ENCODE measurements at regions not wholly inside any gene's neighbourhood (a gene's known extent, or its start where the extent isn't known, plus 50 kb on each side); places are given as distances from the start of the nearest gene placed in this dataset.

GRCh38 chr13:64546371-64546770 lies 2683.8 kb downstream of the PCDH9 start:
- no peak overlapping the region for H3K9ac ChIP-seq

DNA sequence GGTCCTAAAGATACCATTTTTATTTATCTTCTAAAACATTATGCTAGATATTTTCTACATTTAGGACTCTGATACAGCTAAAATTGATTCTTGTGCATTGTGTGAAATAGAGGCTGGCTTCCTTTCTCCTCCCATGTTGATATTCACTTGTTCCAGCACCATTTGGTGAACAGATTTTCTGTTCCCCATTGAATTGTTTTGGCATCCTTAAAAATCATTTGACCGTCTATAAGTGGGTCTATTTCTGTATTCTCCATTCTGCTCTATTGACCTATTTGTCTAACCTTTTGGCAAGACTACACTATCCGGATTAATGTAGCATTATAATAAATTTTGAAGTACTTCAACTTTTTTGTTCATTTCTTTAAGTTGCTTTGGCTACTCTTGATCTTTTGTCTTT lies 2689.2 kb downstream of the PCDH9 start:
- H3K27me3 ChIP-seq = no peaks in the 10 kb centered on the region
- no peaks in the 10 kb centered on the region for H3K36me3 ChIP-seq
- no peak overlapping the region for H3K9ac ChIP-seq
- H4K20me1 ChIP-seq = no peaks in the 10 kb centered on the region
- H3K4me3 ChIP-seq = no peak overlapping the region
- TF ChIP-seq Cebpa-rat (IDR thresholded peaks at IDR 0.05) = no peak
- no peaks in the 10 kb centered on the region for H3K9me3 ChIP-seq
- H3K4me2 ChIP-seq = no peak overlapping the region
- no peak overlapping the region for H3K27ac ChIP-seq
- no peaks in the 10 kb centered on the region for H3K4me1 ChIP-seq

More at GRCh38 chr13:64546371-64546770, 2683.8 kb downstream of the PCDH9 start:
- no peaks in the 10 kb centered on the region for H3K9me3 ChIP-seq
- no peak for TF ChIP-seq Cebpa-rat (IDR thresholded peaks at IDR 0.05)
- H3K36me3 ChIP-seq = no peaks in the 10 kb centered on the region
- no peak overlapping the region for H3K4me2 ChIP-seq
- H3K27me3 ChIP-seq = no peaks in the 10 kb centered on the region
- H3K4me3 ChIP-seq = no peak overlapping the region
- no peaks in the 10 kb centered on the region for H4K20me1 ChIP-seq
- no peaks in the 10 kb centered on the region for H3K4me1 ChIP-seq
- H3K27ac ChIP-seq = no peak overlapping the region

GRCh38 chr13:64540468-64540867 lies 2689.7 kb downstream of the PCDH9 start:
- Histone ChIP-seq H3K9me3 (no peaks in the 10 kb centered on the region), H3K4me2 (no peak overlapping the region), H4K20me1 (no peaks in the 10 kb centered on the region), H3K27ac (no peak overlapping the region), H3K36me3 (no peaks in the 10 kb centered on the region), H3K4me3 (no peak overlapping the region), H3K27me3 (no peaks in the 10 kb centered on the region), H3K4me1 (no peaks in the 10 kb centered on the region), H3K9ac (no peak overlapping the region)
- TF ChIP-seq Cebpa-rat (IDR thresholded peaks at IDR 0.05) = no peak

DNA sequence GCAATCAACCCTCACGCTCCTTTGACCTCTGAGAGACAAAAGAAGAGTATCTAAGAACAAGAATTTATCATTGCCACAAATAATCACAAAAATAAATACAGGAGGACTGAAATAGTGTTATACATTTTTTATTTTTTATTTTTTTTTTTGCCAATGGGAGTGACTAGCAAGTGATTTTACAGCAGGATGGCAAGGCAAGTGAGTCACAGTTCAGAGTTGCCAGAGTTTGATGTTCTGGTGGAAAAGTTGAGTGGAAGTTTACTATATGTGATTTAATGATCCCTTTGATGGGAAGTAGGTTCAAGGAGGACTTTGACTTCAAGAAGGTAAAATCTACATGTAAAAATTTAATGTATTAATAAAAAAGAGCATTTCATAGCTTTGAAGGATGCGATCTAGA lies 2691.4 kb downstream of the PCDH9 start:
- Histone ChIP-seq H3K9me3 (no peaks in the 10 kb centered on the region), H3K4me3 (no peak overlapping the region), H4K20me1 (no peaks in the 10 kb centered on the region), H3K27me3 (no peaks in the 10 kb centered on the region), H3K9ac (no peak overlapping the region), H3K4me1 (no peaks in the 10 kb centered on the region), H3K27ac (no peak overlapping the region), H3K36me3 (no peaks in the 10 kb centered on the region), H3K4me2 (no peak overlapping the region)
- no peak for TF ChIP-seq Cebpa-rat (IDR thresholded peaks at IDR 0.05)

- H3K27me3 ChIP-seq = no peaks in the 10 kb centered on the region
- H3K27ac ChIP-seq = no peak overlapping the region
- H3K4me2 ChIP-seq = no peak overlapping the region
- no peak for TF ChIP-seq Cebpa-rat (IDR thresholded peaks at IDR 0.05)
- no peaks in the 10 kb centered on the region for H3K36me3 ChIP-seq
- no peak overlapping the region for H3K9ac ChIP-seq
- H3K4me3 ChIP-seq = no peak overlapping the region
- H3K4me1 ChIP-seq = no peaks in the 10 kb centered on the region
- no peaks in the 10 kb centered on the region for H4K20me1 ChIP-seq
- H3K9me3 ChIP-seq = no peaks in the 10 kb centered on the region
These were observed 2695.8 kb downstream of the PCDH9 start for GRCh38 chr13:64534302-64534701.

GRCh38 chr13:64531400-64531799 lies 2698.7 kb downstream of the PCDH9 start:
- H3K4me3 ChIP-seq = no peak overlapping the region
- H3K27me3 ChIP-seq = no peaks in the 10 kb centered on the region
- H3K27ac ChIP-seq = no peak overlapping the region
- H3K4me1 ChIP-seq = no peaks in the 10 kb centered on the region
- H4K20me1 ChIP-seq = no peaks in the 10 kb centered on the region
- H3K9me3 ChIP-seq = no peaks in the 10 kb centered on the region
- H3K9ac ChIP-seq = no peak overlapping the region
- no peak overlapping the region for H3K4me2 ChIP-seq
- H3K36me3 ChIP-seq = no peaks in the 10 kb centered on the region
- no peak for TF ChIP-seq Cebpa-rat (IDR thresholded peaks at IDR 0.05)

DNA sequence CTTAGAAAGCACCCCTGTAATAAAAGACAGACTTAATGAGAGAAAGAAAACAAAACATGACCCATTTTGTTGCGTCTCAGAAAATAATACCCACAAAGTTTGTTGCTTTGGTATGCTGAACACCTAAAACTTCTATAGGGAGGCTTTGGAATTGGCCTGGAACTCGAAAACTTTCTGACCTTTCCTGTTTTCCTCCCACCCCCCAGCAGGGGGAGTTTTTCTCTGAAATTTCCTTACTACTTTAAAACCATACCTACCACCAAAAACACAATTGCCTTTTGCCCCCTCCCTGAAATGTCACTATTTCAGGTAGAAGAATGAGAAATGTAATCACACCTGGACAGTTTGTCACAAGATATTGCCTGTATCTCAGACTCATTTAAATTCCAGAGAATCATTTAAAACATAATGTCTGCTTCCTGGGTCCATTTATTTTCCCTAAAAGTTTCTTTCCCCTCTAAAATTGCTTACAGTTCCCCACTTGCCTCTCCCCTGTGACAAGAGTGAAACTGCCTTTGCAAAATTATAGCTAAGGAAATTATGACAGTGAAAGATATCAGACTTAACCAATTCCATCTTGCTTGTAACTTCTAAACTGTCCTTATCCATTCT lies 2700.2 kb downstream of the PCDH9 start:
- TF ChIP-seq Cebpa-rat (IDR thresholded peaks at IDR 0.05) = no peak
- no peak overlapping the region for H3K9ac ChIP-seq
- H3K27me3 ChIP-seq = no peaks in the 10 kb centered on the region
- no peaks in the 10 kb centered on the region for H4K20me1 ChIP-seq
- no peak overlapping the region for H3K4me3 ChIP-seq
- H3K4me1 ChIP-seq = no peaks in the 10 kb centered on the region
- no peak overlapping the region for H3K27ac ChIP-seq
- H3K36me3 ChIP-seq = no peaks in the 10 kb centered on the region
- H3K9me3 ChIP-seq = no peaks in the 10 kb centered on the region
- H3K4me2 ChIP-seq = no peak overlapping the region

DNA sequence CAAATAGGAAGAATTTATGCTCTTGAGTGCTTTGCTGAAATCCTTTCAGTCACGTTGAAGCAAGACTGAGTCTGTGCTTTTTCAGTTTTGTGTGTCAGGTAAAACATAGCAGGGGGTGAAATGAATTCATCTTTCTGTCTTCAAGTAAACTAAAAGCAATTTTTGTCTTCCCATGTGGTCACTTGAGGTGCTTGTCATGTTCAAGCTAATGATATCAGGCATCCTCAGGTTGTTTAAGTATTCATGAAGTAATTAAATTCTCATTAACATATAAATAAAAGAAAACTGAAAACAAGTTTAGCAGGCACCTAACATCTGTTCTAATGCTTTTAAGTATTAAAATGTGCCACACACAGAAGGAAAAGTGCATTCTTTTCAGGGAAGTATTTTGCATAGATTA lies 2701.3 kb downstream of the PCDH9 start:
- Histone ChIP-seq H3K9me3 (no peaks in the 10 kb centered on the region), H3K4me2 (no peak overlapping the region), H3K27me3 (no peaks in the 10 kb centered on the region), H3K9ac (no peak overlapping the region), H4K20me1 (no peaks in the 10 kb centered on the region), H3K27ac (no peak overlapping the region), H3K4me1 (no peaks in the 10 kb centered on the region), H3K4me3 (no peak overlapping the region), H3K36me3 (no peaks in the 10 kb centered on the region)
- TF ChIP-seq Cebpa-rat (IDR thresholded peaks at IDR 0.05) = no peak

GRCh38 chr13:64527561-64527960 lies 2702.6 kb downstream of the PCDH9 start:
- no peak for TF ChIP-seq Cebpa-rat (IDR thresholded peaks at IDR 0.05)

GRCh38 chr13:64525687-64526086 lies 2704.4 kb downstream of the PCDH9 start:
- Histone ChIP-seq H3K9ac (no peak overlapping the region), H3K36me3 (no peaks in the 10 kb centered on the region), H3K27ac (no peak overlapping the region), H3K4me3 (no peak overlapping the region), H3K9me3 (peaks cover 7% of the 10 kb centered on the region), H4K20me1 (no peaks in the 10 kb centered on the region), H3K4me1 (no peaks in the 10 kb centered on the region), H3K4me2 (no peak overlapping the region), H3K27me3 (no peaks in the 10 kb centered on the region)
- TF ChIP-seq Cebpa-rat (IDR thresholded peaks at IDR 0.05) = no peak

More at GRCh38 chr13:64527561-64527960, 2702.6 kb downstream of the PCDH9 start:
- H3K4me3 ChIP-seq = no peak overlapping the region
- H4K20me1 ChIP-seq = no peaks in the 10 kb centered on the region
- H3K4me1 ChIP-seq = no peaks in the 10 kb centered on the region
- H3K9me3 ChIP-seq = peaks cover 3% of the 10 kb centered on the region
- no peaks in the 10 kb centered on the region for H3K27me3 ChIP-seq
- no peak overlapping the region for H3K27ac ChIP-seq
- no peak overlapping the region for H3K4me2 ChIP-seq
- H3K36me3 ChIP-seq = no peaks in the 10 kb centered on the region
- H3K9ac ChIP-seq = no peak overlapping the region

DNA sequence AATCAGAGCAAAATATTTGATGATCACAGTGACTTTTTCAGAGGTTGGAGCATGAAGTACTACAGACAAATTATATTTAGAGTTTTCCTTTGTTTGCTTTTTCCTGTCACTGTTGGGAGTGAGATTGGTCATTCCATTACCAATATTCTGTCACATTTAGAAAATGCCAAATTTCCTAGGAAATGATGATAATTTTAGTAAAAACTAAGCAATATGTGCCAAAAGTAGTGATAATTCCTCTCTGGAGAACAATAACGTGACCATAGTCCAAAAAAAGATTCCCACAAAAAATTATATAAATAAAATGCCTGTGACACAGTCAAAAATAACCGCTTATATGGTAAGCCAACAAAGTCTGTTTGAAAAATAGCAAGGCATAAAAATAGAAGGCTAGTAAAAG lies 2719.4 kb downstream of the PCDH9 start:
- no peak overlapping the region for H3K4me2 ChIP-seq
- no peak for TF ChIP-seq Cebpa-rat (IDR thresholded peaks at IDR 0.05)

More for the DNA sequence above, 2719.4 kb downstream of the PCDH9 start:
- H3K27ac ChIP-seq = no peak overlapping the region
- H3K4me3 ChIP-seq = no peak overlapping the region
- H3K27me3 ChIP-seq = no peaks in the 10 kb centered on the region
- no peaks in the 10 kb centered on the region for H3K36me3 ChIP-seq
- no peak overlapping the region for H3K9ac ChIP-seq
- H3K4me1 ChIP-seq = no peaks in the 10 kb centered on the region
- H3K9me3 ChIP-seq = no peaks in the 10 kb centered on the region; the same call in 1 of the 2 replicates
- no peaks in the 10 kb centered on the region for H4K20me1 ChIP-seq

All from BLaER1 (cell line).